ENCODE measurements at regions not wholly inside any gene's neighbourhood (a gene's known extent, or its start where the extent isn't known, plus 50 kb on each side); places are given as distances from the start of the nearest gene placed in this dataset.

- Histone ChIP-seq H3K36me3 (ENCODE audit: control insufficient read depth in 2 of 2, insufficient read depth in 2 of 2, low read length in 1 of 2) (no peaks in the 10 kb centered on the region), H3K9ac (ENCODE audit: control insufficient read depth, insufficient read depth, low read length) (no peak overlapping the region), H3K4me1 (ENCODE audit: control insufficient read depth, insufficient read depth, low read length) (no peaks in the 10 kb centered on the region), H3K4me2 (ENCODE audit: control insufficient read depth, insufficient read depth) (no peak overlapping the region), H3K9me3 (replicated peaks; ENCODE audit: control insufficient read depth, insufficient read depth, low read length) (no peaks in the 10 kb centered on the region), H3K27ac (ENCODE audit: control insufficient read depth, insufficient read depth) (no peak overlapping the region), H3K4me3 (no peak overlapping the region), H4K20me1 (ENCODE audit: control insufficient read depth, insufficient read depth) (no peaks in the 10 kb centered on the region), H3K79me2 (ENCODE audit: control insufficient read depth, insufficient read depth, low read length) (no peaks in the 10 kb centered on the region), H2AFZ (ENCODE audit: control insufficient read depth, low read depth, low read length) (no peak overlapping the region), H3K27me3 (replicated peaks in 1 of 2; ENCODE audit: control insufficient read depth in 2 of 2, insufficient read depth in 2 of 2, low read length in 1 of 2) (no peaks in the 10 kb centered on the region)
- FAIRE-seq: no peak
- in situ Hi-C loops (cut with MboI): no loop called here
- DNase-seq (ENCODE audit: low read depth, low spot score): no peak
- ChIA-PET CTCF (no interaction called here), RAD21 (ENCODE audit: unreplicated experiment) (no interaction called here), SMC1A (ENCODE audit: uncharacterized antibody, unreplicated experiment) (interaction anchor here (0.6 kb wide), 1 partner anchor 281 kb away, joined by 3 read pairs; no protein-coding TSS in a partner anchor), POLR2A (no interaction called here)
- 0% methylated on average over 3 of the region's 3 CpGs for WGBS (ENCODE audit: insufficient coverage, insufficient replicate concordance, low lambda C conversion rate, missing lambda C conversion rate)
- TF ChIP-seq KAT2A (conservative IDR thresholded peaks at IDR 0.05; ENCODE audit: control insufficient read depth, low read depth, low read length): no peak
- no peak for TF ChIP-seq MYC (IDR thresholded peaks at IDR 0.05; ENCODE audit: insufficient read depth, insufficient read length, insufficient replicate concordance, low read length, severe bottlenecking)
- no peak for TF ChIP-seq ZBTB40 (IDR thresholded peaks at IDR 0.05; ENCODE audit: borderline replicate concordance)
- no peak for TF ChIP-seq PAX5 (IDR thresholded peaks at IDR 0.05; ENCODE audit: borderline replicate concordance, low read depth, low read length)
- no peak for TF ChIP-seq EZH2 (IDR thresholded peaks at IDR 0.05; ENCODE audit: borderline replicate concordance, control insufficient read depth, low read depth, low read length)
- TF ChIP-seq E2F8 (IDR thresholded peaks at IDR 0.05; ENCODE audit: low read depth, partially characterized antibody): no peak
- TF ChIP-seq FOXM1 (IDR thresholded peaks at IDR 0.05; ENCODE audit: low read depth, low read length): no peak
- TF ChIP-seq ZNF274 (IDR thresholded peaks at IDR 0.05; ENCODE audit: insufficient read depth, insufficient read length): no peak
- no peak for TF ChIP-seq RAD51 (IDR thresholded peaks at IDR 0.05)
- no peak for TF ChIP-seq POLR2A (IDR thresholded peaks at IDR 0.05; ENCODE audit: low read depth, low read length)
- no peak for ATAC-seq
- intact Hi-C loops (cut with micrococcal nuclease; ENCODE audit: unreplicated experiment): no loop called here
- BruUV-seq (replicated peaks): no TSS peak
These were observed 1519.5 kb downstream of the CDH11 start for GRCh38 chr16:63602206-63602927.
